Upper lobe of right lung (tissue), 1 donor: ENCODE measurements at regions not wholly inside any gene's neighbourhood (a gene's known extent, or its start where the extent isn't known, plus 50 kb on each side); places are given as distances from the start of the nearest gene placed in this dataset.

Experiments
- ATAC-seq: fragments of 200-7000 bp; cut with Tn5 transposase; one replicate; pipeline ENCODE4 v1.9.1; 2020; ENCODE audit warnings: mild to moderate bottlenecking, moderate library complexity
- DNase-seq: peaks from one replicate; pipeline ENCODE4 v3.0.0-alpha.2; 2020
- H3K27ac ChIP-seq: fragments of 200-600 bp; one replicate; pipeline ENCODE4 v1.8.0; 2022
- H3K27me3 ChIP-seq: fragments of 200-600 bp; one replicate; pipeline ENCODE4 v1.8.0; 2022; ENCODE audit warnings: mild to moderate bottlenecking
- H3K36me3 ChIP-seq: fragments of 200-600 bp; one replicate; pipeline ENCODE4 v1.8.0; 2022
- H3K4me1 ChIP-seq: fragments of 200-600 bp; one replicate; pipeline ENCODE4 v1.8.0; 2022
- H3K4me3 ChIP-seq: fragments of 200-600 bp; one replicate; pipeline ENCODE4 v1.8.0; 2022; ENCODE audit warnings: mild to moderate bottlenecking
- H3K9me3 ChIP-seq: fragments of 200-600 bp; one replicate; pipeline ENCODE4 v1.8.0; 2022
- intact Hi-C: fragments of 100-400 bp; cut with DNase I; formaldehyde crosslinking; loops from one replicate; pipeline ENCODE4 v1.11.0; 2022
- TF ChIP-seq, protein P1 (sequence below): fragments of 200-600 bp; IDR thresholded peaks from one replicate; pipeline ENCODE4 v1.8.0; 2022; ENCODE audit warnings: antibody characterized with exemption
- donor health status: DM: no; HTN: yes; CAD: no; lungs with severe emphysema.

DNA sequence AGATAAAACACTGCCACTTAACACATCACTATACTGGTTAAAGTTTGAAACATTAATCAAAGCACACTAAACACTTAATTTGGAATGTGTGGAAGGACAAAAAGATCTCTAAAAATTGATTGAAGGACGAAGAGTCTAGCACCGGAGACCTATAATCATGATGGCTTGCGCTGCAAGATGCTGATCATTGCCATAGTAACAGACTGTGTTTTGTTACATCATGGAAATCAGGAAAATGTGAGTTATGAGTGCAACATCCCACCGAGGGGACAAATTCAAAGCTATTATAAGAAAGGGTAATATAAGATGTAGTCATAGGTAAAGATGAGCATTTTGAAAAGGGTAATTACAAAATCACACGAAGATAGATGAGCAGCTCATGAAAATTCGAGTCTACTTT, 278.8 kb upstream of the CTNND2 start:
- DNase-seq (no peak), ATAC-seq (no peak)
- Histone ChIP-seq H3K4me3 (no peak overlapping the region), H3K4me1 (no peaks in the 10 kb centered on the region), H3K27me3 (no peaks in the 10 kb centered on the region), H3K36me3 (no peaks in the 10 kb centered on the region), H3K9me3 (no peaks in the 10 kb centered on the region), H3K27ac (no peak overlapping the region)
- TF ChIP-seq, protein P1, sequence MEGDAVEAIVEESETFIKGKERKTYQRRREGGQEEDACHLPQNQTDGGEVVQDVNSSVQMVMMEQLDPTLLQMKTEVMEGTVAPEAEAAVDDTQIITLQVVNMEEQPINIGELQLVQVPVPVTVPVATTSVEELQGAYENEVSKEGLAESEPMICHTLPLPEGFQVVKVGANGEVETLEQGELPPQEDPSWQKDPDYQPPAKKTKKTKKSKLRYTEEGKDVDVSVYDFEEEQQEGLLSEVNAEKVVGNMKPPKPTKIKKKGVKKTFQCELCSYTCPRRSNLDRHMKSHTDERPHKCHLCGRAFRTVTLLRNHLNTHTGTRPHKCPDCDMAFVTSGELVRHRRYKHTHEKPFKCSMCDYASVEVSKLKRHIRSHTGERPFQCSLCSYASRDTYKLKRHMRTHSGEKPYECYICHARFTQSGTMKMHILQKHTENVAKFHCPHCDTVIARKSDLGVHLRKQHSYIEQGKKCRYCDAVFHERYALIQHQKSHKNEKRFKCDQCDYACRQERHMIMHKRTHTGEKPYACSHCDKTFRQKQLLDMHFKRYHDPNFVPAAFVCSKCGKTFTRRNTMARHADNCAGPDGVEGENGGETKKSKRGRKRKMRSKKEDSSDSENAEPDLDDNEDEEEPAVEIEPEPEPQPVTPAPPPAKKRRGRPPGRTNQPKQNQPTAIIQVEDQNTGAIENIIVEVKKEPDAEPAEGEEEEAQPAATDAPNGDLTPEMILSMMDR = no peak
- intact Hi-C loops = no loop called here

DNA sequence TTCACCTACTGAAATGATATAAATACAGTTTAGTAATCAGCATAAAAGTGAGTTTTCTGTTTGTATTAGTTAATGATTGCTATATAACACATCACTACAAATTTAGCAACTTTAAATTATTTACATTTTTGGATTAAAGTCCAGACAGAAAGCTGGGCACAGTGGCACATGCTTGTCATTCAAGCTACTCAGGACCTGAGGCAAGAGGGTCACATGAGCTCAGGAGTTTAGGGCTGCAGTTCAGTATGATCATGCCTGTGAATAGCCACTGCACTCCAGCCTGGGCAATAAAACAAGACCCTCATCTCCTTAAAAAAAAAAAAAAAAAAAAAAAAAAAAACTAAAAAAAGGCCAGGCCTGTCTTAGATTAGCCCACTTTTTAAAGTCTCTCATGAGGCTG, 273.6 kb upstream of the CTNND2 start:
- no peak for ATAC-seq
- H3K9me3 ChIP-seq = no peaks in the 10 kb centered on the region
- H3K27ac ChIP-seq = no peak overlapping the region
- H3K4me3 ChIP-seq = no peak overlapping the region
- H3K4me1 ChIP-seq = no peaks in the 10 kb centered on the region
- no peaks in the 10 kb centered on the region for H3K27me3 ChIP-seq
- no peaks in the 10 kb centered on the region for H3K36me3 ChIP-seq
- TF ChIP-seq, protein P1 = no peak
- no peak for DNase-seq
- intact Hi-C loops = no loop called here

DNA sequence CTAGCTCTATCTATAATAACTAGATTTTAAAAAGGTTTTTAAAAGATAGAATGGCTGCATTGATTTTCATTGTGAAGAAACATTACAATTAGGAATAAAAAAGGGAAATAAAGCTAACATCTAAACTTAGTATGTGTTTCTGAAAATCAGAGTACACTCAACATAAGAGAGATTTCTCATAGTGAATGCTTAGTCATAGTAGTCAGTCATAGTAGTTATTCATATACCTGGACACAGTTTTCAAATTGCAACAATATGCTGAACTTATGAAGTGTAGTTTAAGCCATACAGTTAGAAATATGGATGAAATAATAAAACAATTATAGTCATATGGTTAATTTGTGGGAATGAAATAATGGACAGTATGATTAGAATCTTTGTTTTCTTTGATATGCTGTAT, 273.0 kb upstream of the CTNND2 start:
- Histone ChIP-seq H3K27me3 (no peaks in the 10 kb centered on the region), H3K4me3 (no peak overlapping the region), H3K36me3 (no peaks in the 10 kb centered on the region), H3K9me3 (no peaks in the 10 kb centered on the region), H3K4me1 (no peaks in the 10 kb centered on the region), H3K27ac (no peak overlapping the region)
- DNase-seq (no peak), ATAC-seq (no peak)
- TF ChIP-seq, protein P1 = no peak
- intact Hi-C loops = no loop called here

DNA sequence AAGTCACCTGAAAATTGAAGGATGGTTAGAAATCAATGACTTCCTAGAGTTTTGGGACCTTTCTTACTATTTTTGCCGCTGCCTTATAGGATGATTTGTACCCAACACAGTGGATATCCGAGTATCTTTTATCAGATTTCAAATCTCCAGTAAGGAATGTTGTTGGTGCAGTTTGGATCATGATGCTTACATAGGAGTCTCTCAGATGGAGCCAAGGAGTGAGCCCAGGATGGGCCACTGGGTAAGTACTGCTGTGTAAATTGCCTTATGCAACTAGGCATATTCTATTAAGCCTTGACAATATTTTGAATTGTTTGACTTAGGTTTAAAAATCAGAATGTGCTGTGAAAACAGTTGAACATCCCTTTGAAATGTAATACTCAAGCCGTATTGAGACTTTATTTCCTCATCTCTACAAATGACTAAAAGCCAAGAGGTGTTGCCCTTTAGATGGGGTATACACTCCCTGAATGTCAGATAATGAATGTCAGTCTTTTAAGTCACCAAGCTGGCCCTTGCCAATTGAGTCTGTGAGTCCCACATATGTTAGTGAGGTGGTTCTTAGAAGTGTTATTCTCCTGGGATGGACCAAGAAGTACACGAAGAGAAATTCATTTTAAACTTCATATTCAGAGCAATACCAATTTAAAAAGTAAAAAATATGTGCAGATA, 271.8 kb upstream of the CTNND2 start:
- intact Hi-C loops = no loop called here
- H3K27ac ChIP-seq = no peak overlapping the region
- ATAC-seq (no peak), DNase-seq (no peak)
- no peaks in the 10 kb centered on the region for H3K4me1 ChIP-seq
- no peaks in the 10 kb centered on the region for H3K9me3 ChIP-seq
- no peaks in the 10 kb centered on the region for H3K27me3 ChIP-seq
- no peaks in the 10 kb centered on the region for H3K36me3 ChIP-seq
- TF ChIP-seq, protein P1 = no peak
- H3K4me3 ChIP-seq = no peak overlapping the region

DNA sequence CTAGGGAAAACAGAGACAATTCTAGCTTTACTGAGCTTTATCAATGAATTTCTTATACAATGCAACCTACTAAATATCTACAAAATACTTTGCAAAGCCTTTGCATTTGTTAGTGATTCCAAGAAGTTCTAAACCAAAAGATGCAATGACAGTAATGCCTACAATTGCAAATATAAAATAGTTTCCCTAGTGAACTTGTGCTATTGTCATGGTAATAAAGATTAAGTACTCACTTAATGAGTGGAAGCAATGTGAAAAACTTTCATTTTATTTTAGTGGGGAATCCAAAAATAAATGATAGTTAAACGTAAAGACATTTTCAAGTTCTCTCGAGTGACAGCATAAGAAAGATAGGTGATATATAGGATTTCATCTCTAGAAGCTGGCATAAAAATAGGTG, 270.5 kb upstream of the CTNND2 start:
- no peaks in the 10 kb centered on the region for H3K27me3 ChIP-seq
- H3K4me3 ChIP-seq = no peak overlapping the region
- intact Hi-C loops = no loop called here
- H3K9me3 ChIP-seq = no peaks in the 10 kb centered on the region
- H3K36me3 ChIP-seq = no peaks in the 10 kb centered on the region
- ATAC-seq (no peak), DNase-seq (no peak)
- TF ChIP-seq, protein P1 = no peak
- H3K4me1 ChIP-seq = no peaks in the 10 kb centered on the region
- no peak overlapping the region for H3K27ac ChIP-seq

DNA sequence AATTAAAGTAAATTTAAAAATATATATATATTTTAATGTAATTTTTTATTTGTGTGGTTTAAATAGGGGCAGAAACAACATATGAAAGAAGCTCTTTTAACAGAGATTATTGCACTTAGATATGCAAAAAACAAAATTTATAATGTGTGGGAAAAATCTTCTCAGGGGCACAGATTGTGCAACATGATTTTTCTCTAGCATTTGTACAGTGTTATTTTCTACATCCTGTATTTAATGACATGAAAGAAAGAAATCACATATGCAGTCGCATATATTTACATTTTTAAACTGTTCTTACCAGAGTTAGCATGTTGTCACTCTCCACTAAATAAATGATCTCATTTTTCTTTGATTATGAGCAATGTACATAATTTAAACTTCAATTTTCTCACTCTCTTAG, 265.3 kb upstream of the CTNND2 start:
- H3K9me3 ChIP-seq = no peaks in the 10 kb centered on the region
- TF ChIP-seq, protein P1 = no peak
- ATAC-seq (no peak), DNase-seq (no peak)
- no peaks in the 10 kb centered on the region for H3K27me3 ChIP-seq
- H3K4me3 ChIP-seq = no peak overlapping the region
- H3K4me1 ChIP-seq = no peaks in the 10 kb centered on the region
- H3K27ac ChIP-seq = no peak overlapping the region
- intact Hi-C loops = no loop called here
- H3K36me3 ChIP-seq = no peaks in the 10 kb centered on the region
